ENCODE measurements at regions not wholly inside any gene's neighbourhood (a gene's known extent, or its start where the extent isn't known, plus 50 kb on each side); places are given as distances from the start of the nearest gene placed in this dataset.

DNA sequence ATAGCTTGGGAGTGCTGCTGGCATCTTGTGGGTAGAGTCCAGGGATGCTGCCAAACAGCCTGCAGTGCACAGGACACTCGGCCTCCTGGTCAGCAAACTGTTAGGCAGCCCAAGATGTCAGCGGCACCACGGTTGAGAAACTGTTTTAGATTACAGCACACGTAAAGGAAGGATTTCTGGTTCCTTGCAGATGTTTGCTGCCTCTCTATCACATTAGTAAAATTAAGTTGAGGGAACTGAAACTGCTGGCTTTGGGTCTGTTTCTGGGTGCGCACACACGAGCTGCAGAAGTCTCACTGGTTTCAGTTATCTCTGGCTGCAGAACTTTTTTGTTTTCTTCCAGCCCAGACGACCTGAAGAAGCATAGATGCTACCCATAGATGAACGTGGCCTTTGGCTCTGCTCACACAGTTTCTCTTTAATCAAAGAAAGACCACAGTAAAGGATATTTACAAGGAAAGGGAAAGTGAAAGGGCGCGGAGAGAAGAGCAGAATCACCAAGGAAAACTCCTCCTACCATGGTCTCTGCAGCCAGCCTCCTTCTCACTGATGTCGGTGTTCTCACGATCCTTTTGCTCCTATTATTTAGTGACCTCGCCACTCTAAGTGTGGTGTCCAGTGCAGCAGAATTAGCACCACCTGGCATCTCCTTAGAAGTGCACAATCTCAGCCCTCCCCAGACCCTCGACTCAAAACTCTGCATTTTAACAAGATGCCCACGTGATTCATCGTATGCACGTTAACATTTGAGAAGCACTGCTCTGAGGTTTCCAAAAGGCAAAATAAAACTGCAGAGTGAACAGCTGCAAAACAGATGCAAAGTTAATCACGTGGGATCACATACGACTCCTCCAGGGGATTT is 50.6 kb upstream of the AKAP13 start:
- TF ChIP-seq JUND (IDR thresholded peaks at IDR 0.05) (no peak), SIN3A (IDR thresholded peaks at IDR 0.05; ENCODE audit: borderline replicate concordance, low read depth, low read length) (no peak), GABPA (IDR thresholded peaks at IDR 0.05; ENCODE audit: low read depth) (no peak), EP300 (IDR thresholded peaks at IDR 0.05; ENCODE audit: borderline replicate concordance in 1 of 2, low read depth in 1 of 2, low read length in 1 of 2) (no peak), POLR2AphosphoS5 (IDR thresholded peaks at IDR 0.05; ENCODE audit: low read depth, low read length) (no peak), SMC3 (IDR thresholded peaks at IDR 0.05; ENCODE audit: low read depth, low read length) (no peak), ELF1 (IDR thresholded peaks at IDR 0.05) (no peak), MXI1 (IDR thresholded peaks at IDR 0.05; ENCODE audit: low read depth, low read length) (no peak), YY1 (IDR thresholded peaks at IDR 0.05; ENCODE audit: low read depth) (no peak), RXRA (IDR thresholded peaks at IDR 0.05; ENCODE audit: borderline replicate concordance, low read depth) (no peak)
- TF ChIP-seq, protein P1, sequence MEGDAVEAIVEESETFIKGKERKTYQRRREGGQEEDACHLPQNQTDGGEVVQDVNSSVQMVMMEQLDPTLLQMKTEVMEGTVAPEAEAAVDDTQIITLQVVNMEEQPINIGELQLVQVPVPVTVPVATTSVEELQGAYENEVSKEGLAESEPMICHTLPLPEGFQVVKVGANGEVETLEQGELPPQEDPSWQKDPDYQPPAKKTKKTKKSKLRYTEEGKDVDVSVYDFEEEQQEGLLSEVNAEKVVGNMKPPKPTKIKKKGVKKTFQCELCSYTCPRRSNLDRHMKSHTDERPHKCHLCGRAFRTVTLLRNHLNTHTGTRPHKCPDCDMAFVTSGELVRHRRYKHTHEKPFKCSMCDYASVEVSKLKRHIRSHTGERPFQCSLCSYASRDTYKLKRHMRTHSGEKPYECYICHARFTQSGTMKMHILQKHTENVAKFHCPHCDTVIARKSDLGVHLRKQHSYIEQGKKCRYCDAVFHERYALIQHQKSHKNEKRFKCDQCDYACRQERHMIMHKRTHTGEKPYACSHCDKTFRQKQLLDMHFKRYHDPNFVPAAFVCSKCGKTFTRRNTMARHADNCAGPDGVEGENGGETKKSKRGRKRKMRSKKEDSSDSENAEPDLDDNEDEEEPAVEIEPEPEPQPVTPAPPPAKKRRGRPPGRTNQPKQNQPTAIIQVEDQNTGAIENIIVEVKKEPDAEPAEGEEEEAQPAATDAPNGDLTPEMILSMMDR (IDR thresholded peaks at IDR 0.05) = no peak
- TF ChIP-seq, protein P2, sequence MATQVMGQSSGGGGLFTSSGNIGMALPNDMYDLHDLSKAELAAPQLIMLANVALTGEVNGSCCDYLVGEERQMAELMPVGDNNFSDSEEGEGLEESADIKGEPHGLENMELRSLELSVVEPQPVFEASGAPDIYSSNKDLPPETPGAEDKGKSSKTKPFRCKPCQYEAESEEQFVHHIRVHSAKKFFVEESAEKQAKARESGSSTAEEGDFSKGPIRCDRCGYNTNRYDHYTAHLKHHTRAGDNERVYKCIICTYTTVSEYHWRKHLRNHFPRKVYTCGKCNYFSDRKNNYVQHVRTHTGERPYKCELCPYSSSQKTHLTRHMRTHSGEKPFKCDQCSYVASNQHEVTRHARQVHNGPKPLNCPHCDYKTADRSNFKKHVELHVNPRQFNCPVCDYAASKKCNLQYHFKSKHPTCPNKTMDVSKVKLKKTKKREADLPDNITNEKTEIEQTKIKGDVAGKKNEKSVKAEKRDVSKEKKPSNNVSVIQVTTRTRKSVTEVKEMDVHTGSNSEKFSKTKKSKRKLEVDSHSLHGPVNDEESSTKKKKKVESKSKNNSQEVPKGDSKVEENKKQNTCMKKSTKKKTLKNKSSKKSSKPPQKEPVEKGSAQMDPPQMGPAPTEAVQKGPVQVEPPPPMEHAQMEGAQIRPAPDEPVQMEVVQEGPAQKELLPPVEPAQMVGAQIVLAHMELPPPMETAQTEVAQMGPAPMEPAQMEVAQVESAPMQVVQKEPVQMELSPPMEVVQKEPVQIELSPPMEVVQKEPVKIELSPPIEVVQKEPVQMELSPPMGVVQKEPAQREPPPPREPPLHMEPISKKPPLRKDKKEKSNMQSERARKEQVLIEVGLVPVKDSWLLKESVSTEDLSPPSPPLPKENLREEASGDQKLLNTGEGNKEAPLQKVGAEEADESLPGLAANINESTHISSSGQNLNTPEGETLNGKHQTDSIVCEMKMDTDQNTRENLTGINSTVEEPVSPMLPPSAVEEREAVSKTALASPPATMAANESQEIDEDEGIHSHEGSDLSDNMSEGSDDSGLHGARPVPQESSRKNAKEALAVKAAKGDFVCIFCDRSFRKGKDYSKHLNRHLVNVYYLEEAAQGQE (IDR thresholded peaks at IDR 0.05; ENCODE audit: low read depth, low read length) = no peak
- TF ChIP-seq, protein P3, sequence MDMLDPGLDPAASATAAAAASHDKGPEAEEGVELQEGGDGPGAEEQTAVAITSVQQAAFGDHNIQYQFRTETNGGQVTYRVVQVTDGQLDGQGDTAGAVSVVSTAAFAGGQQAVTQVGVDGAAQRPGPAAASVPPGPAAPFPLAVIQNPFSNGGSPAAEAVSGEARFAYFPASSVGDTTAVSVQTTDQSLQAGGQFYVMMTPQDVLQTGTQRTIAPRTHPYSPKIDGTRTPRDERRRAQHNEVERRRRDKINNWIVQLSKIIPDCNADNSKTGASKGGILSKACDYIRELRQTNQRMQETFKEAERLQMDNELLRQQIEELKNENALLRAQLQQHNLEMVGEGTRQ (IDR thresholded peaks at IDR 0.05; ENCODE audit: borderline replicate concordance, low read depth, low read length) = no peak
- TF ChIP-seq, protein P4, sequence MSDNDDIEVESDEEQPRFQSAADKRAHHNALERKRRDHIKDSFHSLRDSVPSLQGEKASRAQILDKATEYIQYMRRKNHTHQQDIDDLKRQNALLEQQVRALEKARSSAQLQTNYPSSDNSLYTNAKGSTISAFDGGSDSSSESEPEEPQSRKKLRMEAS (IDR thresholded peaks at IDR 0.05; ENCODE audit: low read depth) = no peak

Data from SK-N-SH (cell line).